GM12874 (cell line): ENCODE measurements at regions not wholly inside any gene's neighbourhood (a gene's known extent, or its start where the extent isn't known, plus 50 kb on each side); places are given as distances from the start of the nearest gene placed in this dataset.

ENCODE experiments used
- TF ChIP-seq, protein P1 (sequence below): IDR thresholded peaks from 2 replicates; pipeline ENCODE4 v1.5.1; 2011; ENCODE audit warnings: low read depth, mild to moderate bottlenecking, control low read depth, low read length, moderate library complexity; ENCODE audit not compliant: insufficient read depth

DNA sequence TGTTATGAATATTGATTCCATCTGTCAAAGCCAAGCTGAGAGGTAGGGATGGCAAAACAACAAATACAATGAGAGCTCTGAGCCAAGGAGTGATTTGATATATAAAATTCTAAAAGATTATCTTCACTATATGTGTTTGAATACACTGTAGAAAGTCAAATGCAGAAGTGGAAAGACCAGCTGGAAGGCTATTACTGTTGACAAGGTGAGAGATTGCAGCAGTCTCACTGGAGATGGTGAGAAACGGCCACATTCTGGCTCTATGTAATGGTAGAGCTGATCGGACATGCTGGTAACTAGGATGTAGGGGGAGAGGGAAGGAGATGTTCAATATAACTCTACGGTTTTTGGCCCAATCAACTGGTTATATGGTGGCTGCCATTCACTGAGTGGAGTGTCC is 434.2 kb upstream of the SUCLG2 start:
- TF ChIP-seq, protein P1, sequence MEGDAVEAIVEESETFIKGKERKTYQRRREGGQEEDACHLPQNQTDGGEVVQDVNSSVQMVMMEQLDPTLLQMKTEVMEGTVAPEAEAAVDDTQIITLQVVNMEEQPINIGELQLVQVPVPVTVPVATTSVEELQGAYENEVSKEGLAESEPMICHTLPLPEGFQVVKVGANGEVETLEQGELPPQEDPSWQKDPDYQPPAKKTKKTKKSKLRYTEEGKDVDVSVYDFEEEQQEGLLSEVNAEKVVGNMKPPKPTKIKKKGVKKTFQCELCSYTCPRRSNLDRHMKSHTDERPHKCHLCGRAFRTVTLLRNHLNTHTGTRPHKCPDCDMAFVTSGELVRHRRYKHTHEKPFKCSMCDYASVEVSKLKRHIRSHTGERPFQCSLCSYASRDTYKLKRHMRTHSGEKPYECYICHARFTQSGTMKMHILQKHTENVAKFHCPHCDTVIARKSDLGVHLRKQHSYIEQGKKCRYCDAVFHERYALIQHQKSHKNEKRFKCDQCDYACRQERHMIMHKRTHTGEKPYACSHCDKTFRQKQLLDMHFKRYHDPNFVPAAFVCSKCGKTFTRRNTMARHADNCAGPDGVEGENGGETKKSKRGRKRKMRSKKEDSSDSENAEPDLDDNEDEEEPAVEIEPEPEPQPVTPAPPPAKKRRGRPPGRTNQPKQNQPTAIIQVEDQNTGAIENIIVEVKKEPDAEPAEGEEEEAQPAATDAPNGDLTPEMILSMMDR = no peak

DNA sequence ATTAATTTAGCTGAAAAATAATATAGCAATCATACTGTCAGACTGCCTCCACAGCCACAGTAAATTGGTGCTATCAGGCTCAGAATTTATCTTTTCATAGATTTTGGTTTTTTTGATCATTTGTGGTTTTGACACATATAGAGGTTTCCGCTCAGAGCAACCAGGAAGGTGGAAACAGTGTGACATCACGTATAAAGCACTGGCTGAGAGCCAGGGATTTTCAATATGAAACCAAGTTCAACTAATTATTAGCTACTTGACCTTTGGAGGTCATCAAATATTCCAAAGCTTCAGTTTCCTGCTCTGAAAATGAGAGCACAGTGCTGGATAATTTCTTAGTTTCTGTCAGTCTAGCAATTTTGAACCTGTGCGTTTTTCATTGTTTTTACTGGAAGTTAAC is 433.8 kb upstream of the SUCLG2 start:
- TF ChIP-seq, protein P1 = no peak

DNA sequence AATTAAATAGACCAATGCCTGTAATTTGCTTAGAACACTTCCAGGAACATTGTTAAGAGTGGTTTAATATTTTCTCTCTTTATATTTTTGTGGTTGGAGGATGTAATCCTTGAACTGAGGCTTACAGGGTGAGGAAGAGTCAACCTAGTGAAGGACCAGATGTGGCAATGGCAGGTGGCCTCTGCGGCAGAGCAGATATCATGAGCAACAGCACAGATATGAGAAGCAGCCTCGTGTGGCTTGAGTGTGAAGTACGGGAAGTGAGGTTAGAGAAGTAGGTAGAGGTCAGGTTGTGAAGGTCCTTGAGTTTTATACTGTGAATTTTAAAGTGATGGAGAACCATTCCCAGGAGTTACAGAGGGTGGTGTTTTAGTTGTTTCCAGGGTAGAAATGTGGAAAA is 417.6 kb upstream of the SUCLG2 start:
- TF ChIP-seq, protein P1 = no peak

DNA sequence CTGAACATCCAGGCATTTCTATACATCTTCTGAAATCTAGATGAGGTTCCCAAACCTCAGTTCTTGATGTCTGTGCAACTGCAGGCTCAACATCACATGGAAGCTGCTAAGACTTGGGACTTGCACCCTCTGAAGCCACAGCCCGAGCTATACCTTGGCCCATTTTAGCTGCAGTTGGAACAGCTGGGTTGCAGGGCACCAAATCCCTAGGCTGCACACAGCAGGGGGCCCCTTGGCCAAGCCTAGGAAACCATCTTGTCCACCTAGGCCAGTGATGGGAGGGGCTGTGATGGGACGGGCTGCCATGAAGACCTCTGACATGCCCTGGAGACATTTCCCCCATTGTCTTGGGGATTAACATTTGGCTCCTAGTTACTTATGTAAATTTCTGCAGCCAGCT is 415.8 kb upstream of the SUCLG2 start:
- TF ChIP-seq, protein P1 = no peak

DNA sequence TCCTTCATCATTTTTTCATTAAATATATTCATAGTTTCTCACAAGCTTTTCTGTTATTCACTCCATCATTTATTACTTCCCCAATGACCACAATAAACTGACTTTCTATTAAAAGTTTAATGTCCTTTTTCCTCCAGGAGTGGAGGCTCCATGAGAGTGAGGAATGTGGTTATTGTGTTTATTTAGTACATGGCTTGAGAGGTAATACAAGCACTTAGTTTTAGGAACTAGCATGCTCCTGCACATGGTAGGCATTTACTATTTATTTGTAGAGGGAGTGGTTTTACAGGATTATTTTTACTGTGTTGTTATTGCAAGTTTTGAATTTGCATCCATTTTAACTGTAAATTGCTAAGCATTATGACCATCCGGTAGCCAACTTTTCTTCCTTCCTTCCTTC is 412.9 kb upstream of the SUCLG2 start:
- TF ChIP-seq, protein P1 = no peak

DNA sequence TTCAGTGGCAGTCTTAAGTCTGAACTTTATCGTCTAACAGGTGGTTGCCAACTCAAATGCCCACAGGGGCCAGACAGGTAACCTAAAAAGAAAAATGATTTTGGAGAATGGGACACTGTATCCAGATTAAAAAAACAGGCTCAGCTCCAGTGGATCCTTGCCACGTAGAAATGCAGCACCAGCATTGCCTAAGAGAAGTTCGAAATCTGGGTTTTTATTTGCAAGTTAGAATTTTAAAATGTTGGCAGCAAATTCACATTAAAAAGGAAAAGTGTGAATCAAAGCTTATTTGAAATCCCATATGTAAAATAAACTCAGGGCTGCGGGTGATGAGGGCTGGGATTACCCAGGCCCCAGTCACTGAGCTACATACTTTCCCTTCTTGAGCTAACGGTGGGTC is 408.5 kb upstream of the SUCLG2 start:
- TF ChIP-seq, protein P1 = no peak

DNA sequence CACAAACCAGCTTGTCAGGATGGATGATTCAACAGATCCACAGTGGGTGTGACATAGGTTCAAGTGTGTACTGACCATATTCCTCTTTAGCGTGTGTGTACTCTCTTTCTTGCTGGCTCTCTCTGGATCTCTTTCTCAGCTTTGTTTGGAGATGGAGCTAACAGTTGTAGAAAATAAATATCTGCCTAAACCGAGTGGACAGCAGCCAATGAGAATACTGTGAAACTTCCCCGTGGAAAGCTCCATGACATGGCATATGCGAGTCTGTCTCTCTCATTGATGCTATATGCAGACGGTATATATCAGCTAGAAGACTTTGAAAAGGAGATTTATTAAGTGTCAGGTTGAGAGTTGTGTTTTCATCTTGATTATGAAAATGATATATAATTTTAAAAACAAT is 406.5 kb upstream of the SUCLG2 start:
- TF ChIP-seq, protein P1 = no peak

DNA sequence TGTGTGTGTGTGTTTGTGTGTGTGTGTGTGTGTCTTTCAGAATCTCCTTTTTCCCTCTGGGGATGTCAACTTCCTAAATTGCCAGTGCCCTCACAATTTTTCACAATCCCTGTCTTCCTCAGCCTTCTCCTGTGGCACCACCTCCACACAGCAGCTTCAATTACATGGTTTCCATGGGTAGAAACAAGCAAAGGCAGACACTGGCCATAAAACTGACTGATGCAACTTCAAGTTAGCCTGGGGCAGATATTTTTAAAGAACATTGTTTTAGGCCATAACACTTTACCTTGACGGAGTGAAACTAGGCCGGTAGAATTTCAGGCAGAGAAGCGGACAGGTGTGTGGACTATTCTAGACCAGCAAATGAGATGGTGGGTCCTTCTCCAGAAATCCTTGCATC is 405.8 kb upstream of the SUCLG2 start:
- TF ChIP-seq, protein P1 = no peak
